AG04449 (cell line): ENCODE measurements at regions not wholly inside any gene's neighbourhood (a gene's known extent, or its start where the extent isn't known, plus 50 kb on each side); places are given as distances from the start of the nearest gene placed in this dataset.

Experiments used
- CTCF ChIA-PET: fragments of 350-600 bp; formaldehyde crosslinking; extraction: SDS; loops from one replicate; lab custom pipeline; 2021; ENCODE audit warnings: antibody characterized with exemption; lab: Yijun Ruan, JAX
- POLR2A ChIA-PET: fragments of 400-600, 350-600 bp; formaldehyde crosslinking; extraction: SDS; loops from one replicate; lab custom pipeline; 2020; ENCODE audit warnings: antibody characterized with exemption, inconsistent platforms; lab: Yijun Ruan, JAX
- DNase-seq: peaks from one replicate; pipeline ENCODE4 v3.0.0-alpha.2; 2010; ENCODE audit warnings: low read depth, low spot score
- H3K4me3 ChIP-seq: 2 replicates; pipeline ENCODE4 v1.5.1; 2011; ENCODE audit warnings: low read depth, mild to moderate bottlenecking, control low read depth, low read length
- CTCF ChIP-seq: IDR thresholded peaks from one replicate; pipeline ENCODE4 v1.5.1; 2011; ENCODE audit warnings: mild to moderate bottlenecking, moderate library complexity, low read length, control low read depth, inconsistent platforms; ENCODE audit not compliant: insufficient read depth; ENCODE audit errors: missing control alignments

- no peak overlapping the region for H3K4me3 ChIP-seq
- no peak for DNase-seq
- no peak for TF ChIP-seq CTCF
- ChIA-PET POLR2A (no interaction called here), CTCF (no interaction called here)
These were observed 137.8 kb upstream of the RBPJ start for GRCh38 chr4:26183017-26183416.

GRCh38 chr4:26185436-26185835 is 135.4 kb upstream of the RBPJ start:
- no peak for DNase-seq
- CTCF ChIA-PET: no interaction called here

GRCh38 chr4:26191353-26191752 is 129.5 kb upstream of the RBPJ start:
- POLR2A ChIA-PET: no interaction called here
- CTCF ChIA-PET: interaction anchor here (1.0 to 1.2 kb wide), 2 partner anchors 48 to 49 kb away, joined by 3 read pairs; no protein-coding TSS in a partner anchor
- DNase-seq: no peak
- no peak for TF ChIP-seq CTCF
- no peak overlapping the region for H3K4me3 ChIP-seq

More at GRCh38 chr4:26185436-26185835, 135.4 kb upstream of the RBPJ start:
- H3K4me3 ChIP-seq: no peak overlapping the region
- no peak for TF ChIP-seq CTCF
- POLR2A ChIA-PET: no interaction called here

GRCh38 chr4:26192899-26193869 is 127.6 kb upstream of the RBPJ start:
- no peak for TF ChIP-seq CTCF
- POLR2A ChIA-PET: no interaction called here
- DNase-seq: no peak
- no peak overlapping the region for H3K4me3 ChIP-seq
- CTCF ChIA-PET: interaction anchor here (1.2 kb wide), 1 partner anchor 110 kb away, joined by 5 read pairs; no protein-coding TSS in a partner anchor

GRCh38 chr4:26194764-26195163 is 126.0 kb upstream of the RBPJ start:
- H3K4me3 ChIP-seq: no peak overlapping the region
- DNase-seq: no peak
- ChIA-PET CTCF (interaction anchor here (1.5 kb wide), 2 partner anchors 13 to 18 kb away, joined by 3 to 4 read pairs; no protein-coding TSS in a partner anchor), POLR2A (no interaction called here)
- no peak for TF ChIP-seq CTCF

- no peak for TF ChIP-seq CTCF
- no peak overlapping the region for H3K4me3 ChIP-seq
- CTCF ChIA-PET: interaction anchor here (4.4 kb wide), 1 partner anchor 114 kb away, joined by 23 read pairs; no protein-coding TSS in a partner anchor
- no peak for DNase-seq
- POLR2A ChIA-PET: no interaction called here
These were observed 124.2 kb upstream of the RBPJ start for GRCh38 chr4:26196567-26196966.
